MM.1S (cell line): ENCODE measurements at regions not wholly inside any gene's neighbourhood (a gene's known extent, or its start where the extent isn't known, plus 50 kb on each side); places are given as distances from the start of the nearest gene placed in this dataset.

Experiments used
- DNase-seq: peaks from one replicate; pipeline ENCODE4 v3.0.0-alpha.2; 2015
- H2AFZ ChIP-seq: fragments of 300-600 bp; sonication (generic); 2 replicates; pipeline ENCODE4 v1.6.0; 2016; ENCODE audit warnings: antibody characterized with exemption, low read length
- H3F3A ChIP-seq: fragments of 300-600 bp; sonication (generic); 2 replicates; pipeline ENCODE4 v1.6.1; 2016; ENCODE audit warnings: mild to moderate bottlenecking, antibody characterized with exemption, low read length, moderate library complexity, mixed read lengths; ENCODE audit not compliant: insufficient read depth
- H3K27ac ChIP-seq: fragments of 300-600 bp; sonication (generic); 2 replicates; pipeline ENCODE4 v1.5.1; 2016; ENCODE audit warnings: mild to moderate bottlenecking, low read length
- H3K27me3 ChIP-seq: fragments of 300-600 bp; sonication (generic); replicated peaks from 2 replicates; pipeline ENCODE4 v1.6.0; 2016; ENCODE audit warnings: low read length; ENCODE audit not compliant: insufficient read depth
- H3K36me3 ChIP-seq: fragments of 300-600 bp; sonication (generic); replicated peaks from 2 replicates; pipeline ENCODE4 v1.6.1; 2016; ENCODE audit warnings: mild to moderate bottlenecking, low read length, mixed read lengths; ENCODE audit not compliant: insufficient read depth
- H3K4me1 ChIP-seq: fragments of 300-600 bp; sonication (generic); 2 replicates; pipeline ENCODE4 v1.6.1; 2016; ENCODE audit warnings: low read length, mixed read lengths
- H3K4me2 ChIP-seq: fragments of 300-600 bp; sonication (generic); 2 replicates; pipeline ENCODE4 v1.6.0; 2016; ENCODE audit warnings: low read depth, low read length
- H3K4me3 ChIP-seq: fragments of 300-600 bp; sonication (generic); 2 replicates; pipeline ENCODE4 v1.5.1; 2016; ENCODE audit warnings: low read length, mixed read lengths
- H3K79me2 ChIP-seq: fragments of 300-600 bp; sonication (generic); 2 replicates; pipeline ENCODE4 v1.6.1; 2016; ENCODE audit warnings: mixed run types, low read length, mixed read lengths
- H3K9ac ChIP-seq: fragments of 300-600 bp; sonication (generic); 2 replicates; pipeline ENCODE4 v1.6.1; 2016; ENCODE audit warnings: low read length, mixed read lengths
- H3K9me2 ChIP-seq: fragments of 300-600 bp; sonication (generic); replicated peaks from 2 replicates; pipeline ENCODE4 v1.6.1; 2016; ENCODE audit warnings: mild to moderate bottlenecking, low read length, mixed read lengths; ENCODE audit not compliant: insufficient read depth
- H3K9me3 ChIP-seq: fragments of 300-600 bp; sonication (generic); replicated peaks from 2 replicates; pipeline ENCODE4 v1.6.1; 2016; ENCODE audit warnings: mild to moderate bottlenecking, low read length, mixed read lengths; ENCODE audit not compliant: insufficient read depth
- H4K20me1 ChIP-seq: fragments of 300-600 bp; sonication (generic); 2 replicates; pipeline ENCODE4 v1.6.1; 2016; ENCODE audit warnings: mild to moderate bottlenecking, low read length, moderate library complexity, mixed read lengths; ENCODE audit not compliant: insufficient read depth
- CTCF ChIP-seq: fragments of 300-600 bp; sonication (generic); IDR thresholded peaks from 2 replicates; pipeline ENCODE4 v1.5.1; 2016; ENCODE audit warnings: antibody characterized with exemption, low read length, mixed read lengths
- EZH2 ChIP-seq: fragments of 300-600 bp; sonication (generic); optimal IDR thresholded peaks from 2 replicates; pipeline ENCODE3; 2017; ENCODE audit warnings: low read depth, mild to moderate bottlenecking, antibody characterized with exemption, low read length, mixed read lengths
- EZH2phosphoT487 ChIP-seq: fragments of 300-600 bp; sonication (generic); IDR thresholded peaks from 2 replicates; pipeline ENCODE4 v1.6.1; 2018; ENCODE audit warnings: antibody characterized with exemption, low read length

DNA sequence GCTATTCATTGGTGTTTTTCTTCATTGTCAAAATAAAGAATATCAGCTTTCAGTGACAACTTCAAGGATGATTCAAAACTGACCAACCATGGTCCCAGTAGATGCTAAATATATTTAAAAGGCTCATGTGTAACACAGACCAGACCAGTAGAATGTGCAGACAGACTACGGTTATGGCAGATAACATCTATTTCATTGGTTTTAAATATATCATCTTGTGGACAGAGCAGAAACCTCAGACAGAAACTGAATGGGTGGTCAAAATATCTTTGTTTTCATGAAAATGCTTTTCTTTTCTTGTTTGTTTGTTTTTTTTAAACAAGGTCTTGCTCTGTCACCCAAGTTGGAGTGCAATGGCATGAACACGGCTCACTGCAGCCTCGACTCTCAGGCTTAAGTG lies 107.4 kb upstream of the CREB1 start:
- Histone ChIP-seq H3F3A (peaks cover 6% of the 10 kb centered on the region), H3K9me3 (no peaks in the 10 kb centered on the region), H3K27ac (no peak overlapping the region), H3K9me2 (no peaks in the 10 kb centered on the region), H3K9ac (no peak overlapping the region), H3K27me3 (no peaks in the 10 kb centered on the region), H2AFZ (no peak overlapping the region), H4K20me1 (no peaks in the 10 kb centered on the region), H3K4me1 (peaks cover 8% of the 10 kb centered on the region), H3K36me3 (no peaks in the 10 kb centered on the region), H3K4me3 (no peak overlapping the region), H3K4me2 (no peak overlapping the region), H3K79me2 (no peaks in the 10 kb centered on the region)
- TF ChIP-seq CTCF = no peak
- TF ChIP-seq EZH2phosphoT487 = no peak
- no peak for TF ChIP-seq EZH2
- no peak for DNase-seq

DNA sequence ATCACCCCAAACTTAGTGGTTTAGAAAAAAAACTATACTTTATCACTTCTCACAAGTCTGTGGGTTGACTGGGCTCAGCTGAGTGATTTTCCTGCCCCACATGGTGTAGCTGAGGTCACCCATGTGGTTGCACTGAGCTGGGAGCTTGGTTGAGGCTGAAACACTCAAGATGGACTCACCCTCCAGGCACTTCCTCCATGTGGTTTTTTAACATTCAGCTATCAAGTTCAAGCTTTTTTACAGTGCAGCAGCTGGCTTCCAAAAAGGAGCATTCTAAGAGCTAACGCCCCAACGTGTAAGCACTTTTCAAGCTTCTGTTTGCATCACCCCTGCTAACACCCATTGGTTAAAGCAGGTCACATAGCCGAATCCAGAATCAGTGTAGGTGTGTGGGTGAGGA lies 105.9 kb upstream of the CREB1 start:
- Histone ChIP-seq H3K9me2 (no peaks in the 10 kb centered on the region), H3K27ac (peak overlapping the region; percentile 60; the same call in 1 of the 2 replicates), H3K79me2 (no peaks in the 10 kb centered on the region), H3K9me3 (no peaks in the 10 kb centered on the region), H4K20me1 (no peaks in the 10 kb centered on the region), H2AFZ (0 out of 2 replicates have a peak overlapping the region, but pooled peaks have one; percentile 32), H3F3A (peaks cover 6% of the 10 kb centered on the region), H3K36me3 (no peaks in the 10 kb centered on the region), H3K4me2 (peak overlapping the region; percentile 17; the same call in 1 of the 2 replicates), H3K27me3 (no peaks in the 10 kb centered on the region), H3K9ac (no peak overlapping the region), H3K4me1 (peaks cover 8% of the 10 kb centered on the region), H3K4me3 (no peak overlapping the region; the same call in 1 of the 2 replicates)
- no peak for TF ChIP-seq EZH2phosphoT487
- TF ChIP-seq EZH2 = no peak
- peak; percentile 91 for DNase-seq

DNA sequence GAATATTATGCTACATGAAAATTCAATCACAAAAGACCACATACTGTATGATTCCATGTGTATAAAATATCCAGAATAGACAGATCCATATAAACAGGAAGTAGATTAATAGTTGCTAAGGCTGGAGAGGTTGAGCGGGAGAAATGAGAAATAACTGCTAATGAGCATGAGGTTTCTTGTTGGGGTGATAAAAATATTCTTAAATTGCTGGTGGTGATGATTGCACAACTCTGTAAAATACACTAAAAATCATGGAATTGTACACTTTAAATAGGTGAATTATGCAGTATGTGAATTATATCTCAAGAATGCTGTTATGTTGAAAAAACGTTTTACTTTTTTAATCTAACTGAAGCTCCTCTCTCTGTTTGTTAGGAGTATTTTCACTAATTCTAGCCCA lies 101.8 kb upstream of the CREB1 start:
- peaks cover 8% of the 10 kb centered on the region for H3K4me1 ChIP-seq
- no peaks in the 10 kb centered on the region for H3K27me3 ChIP-seq
- H3K4me2 ChIP-seq = no peak overlapping the region
- H3K79me2 ChIP-seq = no peaks in the 10 kb centered on the region
- no peaks in the 10 kb centered on the region for H3K36me3 ChIP-seq
- H3K9ac ChIP-seq = no peak overlapping the region
- H3K27ac ChIP-seq = no peak overlapping the region
- no peak overlapping the region for H2AFZ ChIP-seq
- H4K20me1 ChIP-seq = no peaks in the 10 kb centered on the region
- no peak for DNase-seq
- peaks cover 6% of the 10 kb centered on the region for H3F3A ChIP-seq
- H3K4me3 ChIP-seq = no peak overlapping the region
- no peaks in the 10 kb centered on the region for H3K9me3 ChIP-seq
- no peak for TF ChIP-seq EZH2phosphoT487
- TF ChIP-seq CTCF = no peak
- TF ChIP-seq EZH2 = no peak
- H3K9me2 ChIP-seq = no peaks in the 10 kb centered on the region

- Histone ChIP-seq H3K4me3 (no peak overlapping the region), H3F3A (peaks cover 6% of the 10 kb centered on the region), H3K4me2 (no peak overlapping the region), H3K9ac (no peak overlapping the region), H3K9me3 (no peaks in the 10 kb centered on the region), H3K36me3 (no peaks in the 10 kb centered on the region), H3K27me3 (no peaks in the 10 kb centered on the region), H3K79me2 (no peaks in the 10 kb centered on the region), H4K20me1 (no peaks in the 10 kb centered on the region), H2AFZ (no peak overlapping the region), H3K9me2 (no peaks in the 10 kb centered on the region), H3K4me1 (peaks cover 7% of the 10 kb centered on the region), H3K27ac (no peak overlapping the region)
- TF ChIP-seq CTCF = no peak
- TF ChIP-seq EZH2phosphoT487 = no peak
- TF ChIP-seq EZH2 = no peak
- no peak for DNase-seq
Measured at GRCh38 chr2:207428573-207428972, 101.2 kb upstream of the CREB1 start.
